ENCODE measurements at regions not wholly inside any gene's neighbourhood (a gene's known extent, or its start where the extent isn't known, plus 50 kb on each side); places are given as distances from the start of the nearest gene placed in this dataset.

DNA sequence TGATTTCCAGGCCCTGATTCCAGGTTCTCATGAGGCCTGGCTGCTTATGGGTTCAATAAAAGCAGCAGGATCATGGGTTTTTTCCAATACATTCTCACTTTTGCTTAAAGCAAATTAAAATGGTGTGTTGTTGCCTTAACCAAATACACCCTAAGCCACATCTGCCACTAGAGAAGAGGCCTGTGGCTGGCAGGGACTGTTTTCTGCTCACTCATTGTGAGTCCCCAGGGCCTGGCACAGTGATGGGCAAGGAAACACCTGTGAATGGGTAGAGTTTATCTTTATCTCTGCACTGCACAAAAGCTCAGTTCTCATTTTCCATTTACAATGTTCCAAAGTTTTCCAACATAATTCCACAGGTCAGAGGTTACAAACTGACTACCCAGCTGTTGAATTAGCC, 726.0 kb downstream of the UQCRFS1 start (continued):
- no peak for TF ChIP-seq ZNF514 (tag by site-specific recombination; IDR thresholded peaks at IDR 0.05)
- no peak for TF ChIP-seq EGR2 (tag by site-specific recombination; IDR thresholded peaks at IDR 0.05; ENCODE audit: low read depth)
- TF ChIP-seq ZNF394 (tag by site-specific recombination; IDR thresholded peaks at IDR 0.05; ENCODE audit: borderline replicate concordance) = no peak
- TF ChIP-seq, protein P1, sequence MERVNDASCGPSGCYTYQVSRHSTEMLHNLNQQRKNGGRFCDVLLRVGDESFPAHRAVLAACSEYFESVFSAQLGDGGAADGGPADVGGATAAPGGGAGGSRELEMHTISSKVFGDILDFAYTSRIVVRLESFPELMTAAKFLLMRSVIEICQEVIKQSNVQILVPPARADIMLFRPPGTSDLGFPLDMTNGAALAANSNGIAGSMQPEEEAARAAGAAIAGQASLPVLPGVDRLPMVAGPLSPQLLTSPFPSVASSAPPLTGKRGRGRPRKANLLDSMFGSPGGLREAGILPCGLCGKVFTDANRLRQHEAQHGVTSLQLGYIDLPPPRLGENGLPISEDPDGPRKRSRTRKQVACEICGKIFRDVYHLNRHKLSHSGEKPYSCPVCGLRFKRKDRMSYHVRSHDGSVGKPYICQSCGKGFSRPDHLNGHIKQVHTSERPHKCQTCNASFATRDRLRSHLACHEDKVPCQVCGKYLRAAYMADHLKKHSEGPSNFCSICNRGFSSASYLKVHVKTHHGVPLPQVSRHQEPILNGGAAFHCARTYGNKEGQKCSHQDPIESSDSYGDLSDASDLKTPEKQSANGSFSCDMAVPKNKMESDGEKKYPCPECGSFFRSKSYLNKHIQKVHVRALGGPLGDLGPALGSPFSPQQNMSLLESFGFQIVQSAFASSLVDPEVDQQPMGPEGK (tag by site-specific recombination; IDR thresholded peaks at IDR 0.05) = no peak
- TF ChIP-seq, protein P2, sequence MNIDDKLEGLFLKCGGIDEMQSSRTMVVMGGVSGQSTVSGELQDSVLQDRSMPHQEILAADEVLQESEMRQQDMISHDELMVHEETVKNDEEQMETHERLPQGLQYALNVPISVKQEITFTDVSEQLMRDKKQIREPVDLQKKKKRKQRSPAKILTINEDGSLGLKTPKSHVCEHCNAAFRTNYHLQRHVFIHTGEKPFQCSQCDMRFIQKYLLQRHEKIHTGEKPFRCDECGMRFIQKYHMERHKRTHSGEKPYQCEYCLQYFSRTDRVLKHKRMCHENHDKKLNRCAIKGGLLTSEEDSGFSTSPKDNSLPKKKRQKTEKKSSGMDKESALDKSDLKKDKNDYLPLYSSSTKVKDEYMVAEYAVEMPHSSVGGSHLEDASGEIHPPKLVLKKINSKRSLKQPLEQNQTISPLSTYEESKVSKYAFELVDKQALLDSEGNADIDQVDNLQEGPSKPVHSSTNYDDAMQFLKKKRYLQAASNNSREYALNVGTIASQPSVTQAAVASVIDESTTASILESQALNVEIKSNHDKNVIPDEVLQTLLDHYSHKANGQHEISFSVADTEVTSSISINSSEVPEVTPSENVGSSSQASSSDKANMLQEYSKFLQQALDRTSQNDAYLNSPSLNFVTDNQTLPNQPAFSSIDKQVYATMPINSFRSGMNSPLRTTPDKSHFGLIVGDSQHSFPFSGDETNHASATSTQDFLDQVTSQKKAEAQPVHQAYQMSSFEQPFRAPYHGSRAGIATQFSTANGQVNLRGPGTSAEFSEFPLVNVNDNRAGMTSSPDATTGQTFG (tag by site-specific recombination; IDR thresholded peaks at IDR 0.05; ENCODE audit: borderline replicate concordance) = no peak
- no peak for TF ChIP-seq ZNF747 (tag by site-specific recombination; IDR thresholded peaks at IDR 0.05)
- TF ChIP-seq ZNF626 (tag by site-specific recombination; IDR thresholded peaks at IDR 0.05) = no peak
- no peak for TF ChIP-seq GFI1B (tag by site-specific recombination; IDR thresholded peaks at IDR 0.05)

DNA sequence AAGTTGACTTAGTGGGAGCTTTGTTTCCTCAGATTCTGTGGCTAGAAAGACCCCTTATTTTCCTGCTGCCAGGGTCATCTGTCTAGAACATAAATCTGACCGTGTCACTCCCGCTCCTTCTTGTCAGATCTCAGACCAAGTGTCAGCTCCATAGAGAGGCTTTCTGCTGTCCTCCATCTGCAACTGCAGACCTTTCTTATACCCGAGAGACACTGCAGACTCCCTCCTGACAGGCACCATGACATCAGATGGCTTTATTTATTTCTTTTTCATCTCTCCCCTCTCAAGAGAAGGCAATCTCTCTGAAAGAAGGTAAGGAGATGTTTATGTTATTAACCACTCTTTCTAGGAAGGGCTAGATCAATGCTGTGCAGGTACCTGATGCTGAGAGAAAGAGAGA, 726.5 kb downstream of the UQCRFS1 start:
- ChIA-PET POLR2A (interaction anchor here (0.7 kb wide), 1 partner anchor 28 kb away, joined by 4 read pairs; no protein-coding TSS in a partner anchor), CTCF (interaction anchor here (0.6 to 1.4 kb wide), 5 partner anchors 20 to 952 kb away, joined by 3 to 7 read pairs (median 3); no protein-coding TSS in a partner anchor)
- Histone ChIP-seq H3K4me3 (ENCODE audit: low read depth, low read length) (no peak overlapping the region), H3K9me3 (ENCODE audit: control insufficient read depth, insufficient read depth, low read depth, low read length) (no peaks in the 10 kb centered on the region), H3K36me3 (ENCODE audit: control insufficient read depth in 2 of 2, insufficient read depth in 1 of 2, low read length in 2 of 2) (no peaks in the 10 kb centered on the region; a peak in 1 of 3 replicates), H3K4me1 (ENCODE audit: control insufficient read depth, insufficient read depth, low read length) (peaks cover 13% of the 10 kb centered on the region), H3K27ac (ENCODE audit: extremely low read depth, low read depth, low read length) (no peak overlapping the region)
- TF ChIP-seq ZBTB48 (tag by site-specific recombination; IDR thresholded peaks at IDR 0.05) (no peak), TCF7L2 (IDR thresholded peaks at IDR 0.05; ENCODE audit: borderline replicate concordance, low read depth, low read length) (no peak), SP3 (tag by site-specific recombination; IDR thresholded peaks at IDR 0.05) (no peak), ZNF426 (tag by site-specific recombination; IDR thresholded peaks at IDR 0.05) (no peak), ZNF768 (tag by site-specific recombination; IDR thresholded peaks at IDR 0.05) (no peak), ZBTB20 (tag by site-specific recombination; IDR thresholded peaks at IDR 0.05) (no peak), ZNF169 (tag by site-specific recombination; IDR thresholded peaks at IDR 0.05) (no peak), ZNF239 (tag by site-specific recombination; IDR thresholded peaks at IDR 0.05) (no peak), ZFP69B (tag by site-specific recombination; IDR thresholded peaks at IDR 0.05) (no peak), MZF1 (tag by site-specific recombination; IDR thresholded peaks at IDR 0.05; ENCODE audit: borderline replicate concordance) (no peak), ZNF701 (tag by site-specific recombination; IDR thresholded peaks at IDR 0.05) (no peak), ZIC2 (tag by site-specific recombination; IDR thresholded peaks at IDR 0.05) (no peak)
- TF ChIP-seq, protein P3, sequence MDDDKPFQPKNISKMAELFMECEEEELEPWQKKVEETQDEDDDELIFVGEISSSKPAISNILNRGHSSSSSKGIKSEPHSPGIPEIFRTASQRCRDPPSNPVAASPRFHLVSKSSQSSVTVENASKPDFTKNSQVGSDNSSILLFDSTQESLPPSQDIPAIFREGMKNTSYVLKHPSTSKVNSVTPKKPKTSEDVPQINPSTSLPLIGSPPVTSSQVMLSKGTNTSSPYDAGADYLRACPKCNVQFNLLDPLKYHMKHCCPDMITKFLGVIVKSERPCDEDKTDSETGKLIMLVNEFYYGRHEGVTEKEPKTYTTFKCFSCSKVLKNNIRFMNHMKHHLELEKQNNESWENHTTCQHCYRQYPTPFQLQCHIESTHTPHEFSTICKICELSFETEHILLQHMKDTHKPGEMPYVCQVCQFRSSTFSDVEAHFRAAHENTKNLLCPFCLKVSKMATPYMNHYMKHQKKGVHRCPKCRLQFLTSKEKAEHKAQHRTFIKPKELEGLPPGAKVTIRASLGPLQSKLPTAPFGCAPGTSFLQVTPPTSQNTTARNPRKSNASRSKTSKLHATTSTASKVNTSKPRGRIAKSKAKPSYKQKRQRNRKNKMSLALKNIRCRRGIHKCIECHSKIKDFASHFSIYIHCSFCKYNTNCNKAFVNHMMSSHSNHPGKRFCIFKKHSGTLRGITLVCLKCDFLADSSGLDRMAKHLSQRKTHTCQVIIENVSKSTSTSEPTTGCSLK (tag by site-specific recombination; IDR thresholded peaks at IDR 0.05) = no peak
- TF ChIP-seq, protein P4, sequence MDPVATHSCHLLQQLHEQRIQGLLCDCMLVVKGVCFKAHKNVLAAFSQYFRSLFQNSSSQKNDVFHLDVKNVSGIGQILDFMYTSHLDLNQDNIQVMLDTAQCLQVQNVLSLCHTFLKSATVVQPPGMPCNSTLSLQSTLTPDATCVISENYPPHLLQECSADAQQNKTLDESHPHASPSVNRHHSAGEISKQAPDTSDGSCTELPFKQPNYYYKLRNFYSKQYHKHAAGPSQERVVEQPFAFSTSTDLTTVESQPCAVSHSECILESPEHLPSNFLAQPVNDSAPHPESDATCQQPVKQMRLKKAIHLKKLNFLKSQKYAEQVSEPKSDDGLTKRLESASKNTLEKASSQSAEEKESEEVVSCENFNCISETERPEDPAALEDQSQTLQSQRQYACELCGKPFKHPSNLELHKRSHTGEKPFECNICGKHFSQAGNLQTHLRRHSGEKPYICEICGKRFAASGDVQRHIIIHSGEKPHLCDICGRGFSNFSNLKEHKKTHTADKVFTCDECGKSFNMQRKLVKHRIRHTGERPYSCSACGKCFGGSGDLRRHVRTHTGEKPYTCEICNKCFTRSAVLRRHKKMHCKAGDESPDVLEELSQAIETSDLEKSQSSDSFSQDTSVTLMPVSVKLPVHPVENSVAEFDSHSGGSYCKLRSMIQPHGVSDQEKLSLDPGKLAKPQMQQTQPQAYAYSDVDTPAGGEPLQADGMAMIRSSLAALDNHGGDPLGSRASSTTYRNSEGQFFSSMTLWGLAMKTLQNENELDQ (tag by site-specific recombination; IDR thresholded peaks at IDR 0.05; ENCODE audit: low read depth) = no peak
- TF ChIP-seq, protein P5, sequence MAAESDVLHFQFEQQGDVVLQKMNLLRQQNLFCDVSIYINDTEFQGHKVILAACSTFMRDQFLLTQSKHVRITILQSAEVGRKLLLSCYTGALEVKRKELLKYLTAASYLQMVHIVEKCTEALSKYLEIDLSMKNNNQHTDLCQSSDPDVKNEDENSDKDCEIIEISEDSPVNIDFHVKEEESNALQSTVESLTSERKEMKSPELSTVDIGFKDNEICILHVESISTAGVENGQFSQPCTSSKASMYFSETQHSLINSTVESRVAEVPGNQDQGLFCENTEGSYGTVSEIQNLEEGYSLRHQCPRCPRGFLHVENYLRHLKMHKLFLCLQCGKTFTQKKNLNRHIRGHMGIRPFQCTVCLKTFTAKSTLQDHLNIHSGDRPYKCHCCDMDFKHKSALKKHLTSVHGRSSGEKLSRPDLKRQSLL (tag by site-specific recombination; IDR thresholded peaks at IDR 0.05) = no peak
- TF ChIP-seq, protein P6, sequence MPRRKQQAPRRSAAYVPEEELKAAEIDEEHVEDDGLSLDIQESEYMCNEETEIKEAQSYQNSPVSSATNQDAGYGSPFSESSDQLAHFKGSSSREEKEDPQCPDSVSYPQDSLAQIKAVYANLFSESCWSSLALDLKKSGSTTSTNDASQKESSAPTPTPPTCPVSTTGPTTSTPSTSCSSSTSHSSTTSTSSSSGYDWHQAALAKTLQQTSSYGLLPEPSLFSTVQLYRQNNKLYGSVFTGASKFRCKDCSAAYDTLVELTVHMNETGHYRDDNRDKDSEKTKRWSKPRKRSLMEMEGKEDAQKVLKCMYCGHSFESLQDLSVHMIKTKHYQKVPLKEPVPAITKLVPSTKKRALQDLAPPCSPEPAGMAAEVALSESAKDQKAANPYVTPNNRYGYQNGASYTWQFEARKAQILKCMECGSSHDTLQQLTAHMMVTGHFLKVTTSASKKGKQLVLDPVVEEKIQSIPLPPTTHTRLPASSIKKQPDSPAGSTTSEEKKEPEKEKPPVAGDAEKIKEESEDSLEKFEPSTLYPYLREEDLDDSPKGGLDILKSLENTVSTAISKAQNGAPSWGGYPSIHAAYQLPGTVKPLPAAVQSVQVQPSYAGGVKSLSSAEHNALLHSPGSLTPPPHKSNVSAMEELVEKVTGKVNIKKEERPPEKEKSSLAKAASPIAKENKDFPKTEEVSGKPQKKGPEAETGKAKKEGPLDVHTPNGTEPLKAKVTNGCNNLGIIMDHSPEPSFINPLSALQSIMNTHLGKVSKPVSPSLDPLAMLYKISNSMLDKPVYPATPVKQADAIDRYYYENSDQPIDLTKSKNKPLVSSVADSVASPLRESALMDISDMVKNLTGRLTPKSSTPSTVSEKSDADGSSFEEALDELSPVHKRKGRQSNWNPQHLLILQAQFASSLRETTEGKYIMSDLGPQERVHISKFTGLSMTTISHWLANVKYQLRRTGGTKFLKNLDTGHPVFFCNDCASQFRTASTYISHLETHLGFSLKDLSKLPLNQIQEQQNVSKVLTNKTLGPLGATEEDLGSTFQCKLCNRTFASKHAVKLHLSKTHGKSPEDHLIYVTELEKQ (tag by site-specific recombination; IDR thresholded peaks at IDR 0.05; ENCODE audit: borderline replicate concordance) = no peak
